HCT116 (cell line): ENCODE measurements at regions not wholly inside any gene's neighbourhood (a gene's known extent, or its start where the extent isn't known, plus 50 kb on each side); places are given as distances from the start of the nearest gene placed in this dataset.

Experiments
- ATF3 ChIP-seq: IDR thresholded peaks from 2 replicates; pipeline ENCODE4 v1.6.1; 2012
- CTCF ChIP-seq, 3 experiments: fragments of 200-600 bp in 1 of 3; sonication (generic) in 1 of 3; IDR thresholded peaks in 2 of 3; conservative IDR thresholded peaks in 1 of 3; 2 replicates each; pipeline ENCODE4 v1.5.1; 2012 to 2017; ENCODE audit warnings: low read depth in 2 of 3, low read length in 2 of 3, antibody characterized with exemption in 1 of 3, borderline replicate concordance in 1 of 3, control low read depth in 1 of 3, mild to moderate bottlenecking in 1 of 3, mixed read lengths in 1 of 3, mixed run types in 1 of 3, moderate library complexity in 1 of 3; ENCODE audit not compliant: insufficient read depth in 1 of 3
- JUND ChIP-seq: IDR thresholded peaks from 2 replicates; pipeline ENCODE4 v1.6.1; 2012
- POLR2AphosphoS5 ChIP-seq: IDR thresholded peaks from 2 replicates; pipeline ENCODE4 v1.6.1; 2011; ENCODE audit warnings: mild to moderate bottlenecking, low read depth, low read length, moderate library complexity
- TF ChIP-seq, protein P1 (sequence below): IDR thresholded peaks from 2 replicates; pipeline ENCODE4 v1.6.1; 2012; ENCODE audit warnings: low read depth
- TF ChIP-seq, protein P2 (sequence below): IDR thresholded peaks from 2 replicates; pipeline ENCODE4 v1.6.1; 2011; ENCODE audit warnings: mild to moderate bottlenecking, low read length, moderate library complexity; ENCODE audit not compliant: insufficient replicate concordance; ENCODE audit errors: extremely low read depth

- TF ChIP-seq POLR2AphosphoS5 (no peak), CTCF (IDR thresholded peaks at IDR 0.05 in 2 of 3, conservative IDR thresholded peaks at IDR 0.05 in 1 of 3; ENCODE audit: borderline replicate concordance in 1 of 3, insufficient read depth in 1 of 3, low read depth in 2 of 3, low read length in 2 of 3) (no peak), JUND (no peak), ATF3 (no peak)
- TF ChIP-seq, protein P1, sequence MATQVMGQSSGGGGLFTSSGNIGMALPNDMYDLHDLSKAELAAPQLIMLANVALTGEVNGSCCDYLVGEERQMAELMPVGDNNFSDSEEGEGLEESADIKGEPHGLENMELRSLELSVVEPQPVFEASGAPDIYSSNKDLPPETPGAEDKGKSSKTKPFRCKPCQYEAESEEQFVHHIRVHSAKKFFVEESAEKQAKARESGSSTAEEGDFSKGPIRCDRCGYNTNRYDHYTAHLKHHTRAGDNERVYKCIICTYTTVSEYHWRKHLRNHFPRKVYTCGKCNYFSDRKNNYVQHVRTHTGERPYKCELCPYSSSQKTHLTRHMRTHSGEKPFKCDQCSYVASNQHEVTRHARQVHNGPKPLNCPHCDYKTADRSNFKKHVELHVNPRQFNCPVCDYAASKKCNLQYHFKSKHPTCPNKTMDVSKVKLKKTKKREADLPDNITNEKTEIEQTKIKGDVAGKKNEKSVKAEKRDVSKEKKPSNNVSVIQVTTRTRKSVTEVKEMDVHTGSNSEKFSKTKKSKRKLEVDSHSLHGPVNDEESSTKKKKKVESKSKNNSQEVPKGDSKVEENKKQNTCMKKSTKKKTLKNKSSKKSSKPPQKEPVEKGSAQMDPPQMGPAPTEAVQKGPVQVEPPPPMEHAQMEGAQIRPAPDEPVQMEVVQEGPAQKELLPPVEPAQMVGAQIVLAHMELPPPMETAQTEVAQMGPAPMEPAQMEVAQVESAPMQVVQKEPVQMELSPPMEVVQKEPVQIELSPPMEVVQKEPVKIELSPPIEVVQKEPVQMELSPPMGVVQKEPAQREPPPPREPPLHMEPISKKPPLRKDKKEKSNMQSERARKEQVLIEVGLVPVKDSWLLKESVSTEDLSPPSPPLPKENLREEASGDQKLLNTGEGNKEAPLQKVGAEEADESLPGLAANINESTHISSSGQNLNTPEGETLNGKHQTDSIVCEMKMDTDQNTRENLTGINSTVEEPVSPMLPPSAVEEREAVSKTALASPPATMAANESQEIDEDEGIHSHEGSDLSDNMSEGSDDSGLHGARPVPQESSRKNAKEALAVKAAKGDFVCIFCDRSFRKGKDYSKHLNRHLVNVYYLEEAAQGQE = no peak
- TF ChIP-seq, protein P2, sequence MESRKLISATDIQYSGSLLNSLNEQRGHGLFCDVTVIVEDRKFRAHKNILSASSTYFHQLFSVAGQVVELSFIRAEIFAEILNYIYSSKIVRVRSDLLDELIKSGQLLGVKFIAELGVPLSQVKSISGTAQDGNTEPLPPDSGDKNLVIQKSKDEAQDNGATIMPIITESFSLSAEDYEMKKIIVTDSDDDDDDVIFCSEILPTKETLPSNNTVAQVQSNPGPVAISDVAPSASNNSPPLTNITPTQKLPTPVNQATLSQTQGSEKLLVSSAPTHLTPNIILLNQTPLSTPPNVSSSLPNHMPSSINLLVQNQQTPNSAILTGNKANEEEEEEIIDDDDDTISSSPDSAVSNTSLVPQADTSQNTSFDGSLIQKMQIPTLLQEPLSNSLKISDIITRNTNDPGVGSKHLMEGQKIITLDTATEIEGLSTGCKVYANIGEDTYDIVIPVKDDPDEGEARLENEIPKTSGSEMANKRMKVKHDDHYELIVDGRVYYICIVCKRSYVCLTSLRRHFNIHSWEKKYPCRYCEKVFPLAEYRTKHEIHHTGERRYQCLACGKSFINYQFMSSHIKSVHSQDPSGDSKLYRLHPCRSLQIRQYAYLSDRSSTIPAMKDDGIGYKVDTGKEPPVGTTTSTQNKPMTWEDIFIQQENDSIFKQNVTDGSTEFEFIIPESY = no peak
Measured at GRCh38 chr3:124627501-124627908, 102.7 kb upstream of the UMPS start.
